WERI-Rb-1 (cell line): ENCODE measurements at regions not wholly inside any gene's neighbourhood (a gene's known extent, or its start where the extent isn't known, plus 50 kb on each side); places are given as distances from the start of the nearest gene placed in this dataset.

Source experiments
- DNase-seq: peaks from one replicate; pipeline ENCODE4 v3.0.0-alpha.2; 2020
- H3K27ac ChIP-seq: fragments of 250-450 bp; sonication (Bioruptor Pico); 2 replicates; pipeline ENCODE4 v1.5.1; 2020; ENCODE audit warnings: mild to moderate bottlenecking, moderate library complexity
- H3K27me3 ChIP-seq: fragments of 250-450 bp; sonication (Bioruptor Pico); 2 replicates; pipeline ENCODE4 v1.5.1; 2021; ENCODE audit warnings: mild to moderate bottlenecking, low read depth, moderate library complexity; ENCODE audit not compliant: insufficient read depth, severe bottlenecking
- H3K36me3 ChIP-seq: fragments of 250-450 bp; sonication (Bioruptor Pico); 2 replicates; pipeline ENCODE4 v1.5.1; 2020; ENCODE audit warnings: mild to moderate bottlenecking, moderate library complexity
- H3K4me3 ChIP-seq: 2 replicates; pipeline ENCODE4 v1.5.1; 2011; ENCODE audit warnings: low read depth, mild to moderate bottlenecking, control low read depth, low read length
- H3K9me3 ChIP-seq: fragments of 250-450 bp; sonication (Bioruptor Pico); 2 replicates; pipeline ENCODE4 v1.5.1; 2021; ENCODE audit warnings: mild to moderate bottlenecking, moderate library complexity; ENCODE audit not compliant: severe bottlenecking
- TF ChIP-seq, protein P1 (sequence below): IDR thresholded peaks from 2 replicates; pipeline ENCODE4 v1.5.1; 2011; ENCODE audit warnings: low read depth, mild to moderate bottlenecking, control low read depth, inconsistent platforms, low read length

DNA sequence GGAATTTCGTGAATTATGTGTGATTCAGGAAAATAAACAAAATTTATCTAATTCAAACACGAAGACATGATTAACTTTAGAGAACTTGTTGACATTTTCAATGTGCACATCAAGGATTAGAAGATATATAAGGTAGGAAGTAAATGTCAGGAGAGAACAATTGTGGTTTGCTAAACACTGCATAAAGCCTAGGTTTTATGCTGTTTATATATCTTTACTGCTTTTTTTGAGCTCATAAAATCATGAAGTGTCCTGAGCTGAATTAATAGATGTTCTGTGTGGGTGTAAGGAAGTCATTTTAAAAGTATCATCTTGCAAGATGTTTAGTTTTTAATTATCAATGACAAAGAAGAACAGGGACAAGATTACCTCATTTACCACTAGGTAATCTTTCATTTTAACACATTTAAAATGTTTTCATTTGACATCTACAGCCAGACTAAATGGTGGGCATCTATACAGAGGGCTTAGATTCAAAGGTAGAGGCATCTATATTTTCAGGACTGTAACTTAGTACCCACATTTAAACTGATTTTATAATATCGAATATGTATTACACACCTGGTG is 382.8 kb downstream of the ADAMTS20 start:
- DNase-seq: no peak
- TF ChIP-seq, protein P1, sequence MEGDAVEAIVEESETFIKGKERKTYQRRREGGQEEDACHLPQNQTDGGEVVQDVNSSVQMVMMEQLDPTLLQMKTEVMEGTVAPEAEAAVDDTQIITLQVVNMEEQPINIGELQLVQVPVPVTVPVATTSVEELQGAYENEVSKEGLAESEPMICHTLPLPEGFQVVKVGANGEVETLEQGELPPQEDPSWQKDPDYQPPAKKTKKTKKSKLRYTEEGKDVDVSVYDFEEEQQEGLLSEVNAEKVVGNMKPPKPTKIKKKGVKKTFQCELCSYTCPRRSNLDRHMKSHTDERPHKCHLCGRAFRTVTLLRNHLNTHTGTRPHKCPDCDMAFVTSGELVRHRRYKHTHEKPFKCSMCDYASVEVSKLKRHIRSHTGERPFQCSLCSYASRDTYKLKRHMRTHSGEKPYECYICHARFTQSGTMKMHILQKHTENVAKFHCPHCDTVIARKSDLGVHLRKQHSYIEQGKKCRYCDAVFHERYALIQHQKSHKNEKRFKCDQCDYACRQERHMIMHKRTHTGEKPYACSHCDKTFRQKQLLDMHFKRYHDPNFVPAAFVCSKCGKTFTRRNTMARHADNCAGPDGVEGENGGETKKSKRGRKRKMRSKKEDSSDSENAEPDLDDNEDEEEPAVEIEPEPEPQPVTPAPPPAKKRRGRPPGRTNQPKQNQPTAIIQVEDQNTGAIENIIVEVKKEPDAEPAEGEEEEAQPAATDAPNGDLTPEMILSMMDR: no peak
- no peaks in the 10 kb centered on the region for H3K36me3 ChIP-seq
- H3K27me3 ChIP-seq: no peaks in the 10 kb centered on the region
- H3K4me3 ChIP-seq: no peak overlapping the region
- H3K27ac ChIP-seq: no peak overlapping the region
- no peaks in the 10 kb centered on the region for H3K9me3 ChIP-seq

DNA sequence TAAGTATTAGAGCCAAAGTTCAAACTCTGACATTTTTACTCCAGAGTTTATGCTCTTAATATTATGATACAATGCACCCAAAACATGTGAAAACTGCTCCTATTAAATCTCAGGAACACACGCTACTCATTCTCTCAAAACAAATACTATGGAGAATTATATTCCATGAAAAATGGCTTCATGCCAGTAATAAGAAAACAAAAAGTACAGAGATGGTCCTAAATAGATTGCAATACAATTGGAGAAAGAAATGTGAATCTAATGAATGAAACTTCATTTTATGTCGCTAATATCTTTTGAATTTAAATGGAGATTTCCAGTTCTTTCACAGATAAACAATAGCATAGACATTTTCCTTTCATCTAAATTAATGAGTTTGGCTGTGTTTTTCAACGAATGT is 384.3 kb downstream of the ADAMTS20 start:
- no peaks in the 10 kb centered on the region for H3K36me3 ChIP-seq
- H3K27me3 ChIP-seq: no peaks in the 10 kb centered on the region
- no peaks in the 10 kb centered on the region for H3K9me3 ChIP-seq
- no peak overlapping the region for H3K4me3 ChIP-seq
- no peak overlapping the region for H3K27ac ChIP-seq
- no peak for DNase-seq
- TF ChIP-seq, protein P1: no peak

DNA sequence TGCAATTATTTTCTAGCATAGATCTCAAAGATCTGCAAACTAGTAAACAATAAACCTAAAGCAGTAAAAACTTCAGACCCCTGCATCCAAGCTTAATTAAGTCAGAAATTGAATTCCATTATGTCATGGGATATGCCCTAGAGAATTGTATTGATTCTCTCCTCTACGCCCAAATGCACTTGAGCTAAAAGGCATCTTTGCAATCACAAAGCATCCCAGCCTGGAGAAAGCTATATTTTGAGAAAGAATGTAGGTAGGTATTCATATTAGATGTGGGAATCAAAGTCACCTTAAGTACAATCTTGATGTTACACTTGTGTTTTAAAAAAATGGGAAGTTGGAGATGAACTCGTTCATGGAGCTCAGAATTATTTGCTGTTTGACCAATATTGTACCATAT is 386.7 kb downstream of the ADAMTS20 start:
- no peak for DNase-seq
- Histone ChIP-seq H3K27me3 (no peaks in the 10 kb centered on the region), H3K4me3 (no peak overlapping the region), H3K27ac (no peak overlapping the region), H3K36me3 (no peaks in the 10 kb centered on the region), H3K9me3 (no peaks in the 10 kb centered on the region)
- TF ChIP-seq, protein P1: no peak

DNA sequence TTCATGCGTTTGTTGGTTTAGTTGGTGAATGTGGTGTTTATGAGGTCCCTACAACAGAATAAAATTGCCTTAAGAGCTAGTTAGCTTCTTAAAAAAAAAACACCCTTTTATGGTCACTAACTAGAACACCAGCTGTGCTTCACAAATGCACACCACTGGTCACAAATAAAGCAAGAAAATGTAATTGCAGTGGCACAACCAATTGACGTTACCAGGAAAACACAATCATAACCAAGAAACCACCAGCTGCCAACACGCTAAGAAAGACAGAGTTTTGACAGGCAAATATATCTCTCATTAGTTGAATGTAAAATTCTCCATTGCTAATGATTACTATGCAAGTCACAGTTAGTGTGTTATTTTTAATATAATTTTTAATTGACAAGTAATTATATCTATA is 389.9 kb downstream of the ADAMTS20 start:
- no peaks in the 10 kb centered on the region for H3K9me3 ChIP-seq
- TF ChIP-seq, protein P1: no peak
- H3K4me3 ChIP-seq: no peak overlapping the region
- H3K27ac ChIP-seq: no peak overlapping the region
- no peaks in the 10 kb centered on the region for H3K27me3 ChIP-seq
- H3K36me3 ChIP-seq: no peaks in the 10 kb centered on the region
- no peak for DNase-seq

DNA sequence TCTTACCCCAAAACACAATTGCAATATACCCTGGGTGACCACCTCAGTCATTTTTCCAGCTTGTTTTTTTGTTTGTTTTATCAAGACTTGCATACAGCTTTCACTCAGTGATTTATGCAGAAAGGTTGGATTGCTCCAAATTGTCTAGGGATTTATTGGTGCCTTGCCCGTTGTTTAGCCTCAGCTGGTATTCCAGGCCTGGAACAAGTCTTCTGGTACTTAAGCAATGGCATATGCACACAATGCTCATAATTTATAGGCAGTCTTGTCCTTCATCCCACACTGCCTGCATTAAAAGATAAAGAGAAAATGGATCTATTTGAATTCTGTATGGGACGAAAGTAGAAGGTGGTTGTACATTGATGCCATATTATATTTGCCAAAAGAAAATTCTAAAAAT is 392.5 kb downstream of the ADAMTS20 start:
- no peak overlapping the region for H3K4me3 ChIP-seq

More for the DNA sequence above, 392.5 kb downstream of the ADAMTS20 start:
- Histone ChIP-seq H3K9me3 (no peaks in the 10 kb centered on the region), H3K27me3 (no peaks in the 10 kb centered on the region), H3K36me3 (no peaks in the 10 kb centered on the region), H3K27ac (no peak overlapping the region)
- DNase-seq: no peak
- TF ChIP-seq, protein P1: no peak
